ENCODE measurements at regions not wholly inside any gene's neighbourhood (a gene's known extent, or its start where the extent isn't known, plus 50 kb on each side); places are given as distances from the start of the nearest gene placed in this dataset.

DNA sequence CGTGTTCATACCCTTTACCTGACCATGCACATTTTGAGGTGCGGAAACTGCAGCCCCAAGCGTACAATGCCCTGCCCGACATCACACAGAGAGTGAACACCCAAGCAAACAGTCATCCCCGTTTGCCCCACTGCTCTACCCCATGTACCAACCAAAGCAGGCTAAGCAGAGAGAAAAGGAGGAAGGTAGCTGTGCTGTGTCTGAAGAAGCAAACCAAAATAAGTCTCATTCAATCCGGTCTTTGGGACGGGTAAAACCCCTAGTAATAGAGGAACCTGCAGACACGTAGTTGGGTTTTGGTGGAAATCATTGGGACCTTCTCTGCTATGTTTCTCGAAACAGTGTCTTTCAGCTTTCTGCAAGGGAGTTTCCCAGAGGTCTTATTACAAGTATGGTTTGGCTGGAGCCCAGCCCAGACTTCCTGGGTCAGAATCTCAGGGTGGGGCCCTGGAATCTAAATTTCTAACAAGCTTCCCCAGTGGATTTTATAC is 164.6 kb upstream of the HES1 start:
- CTCF ChIA-PET, result interaction anchor here (0.8 to 1.2 kb wide), 4 partner anchors 20 to 190 kb away, joined by 3 to 4 read pairs (median 4); no protein-coding TSS in a partner anchor

DNA sequence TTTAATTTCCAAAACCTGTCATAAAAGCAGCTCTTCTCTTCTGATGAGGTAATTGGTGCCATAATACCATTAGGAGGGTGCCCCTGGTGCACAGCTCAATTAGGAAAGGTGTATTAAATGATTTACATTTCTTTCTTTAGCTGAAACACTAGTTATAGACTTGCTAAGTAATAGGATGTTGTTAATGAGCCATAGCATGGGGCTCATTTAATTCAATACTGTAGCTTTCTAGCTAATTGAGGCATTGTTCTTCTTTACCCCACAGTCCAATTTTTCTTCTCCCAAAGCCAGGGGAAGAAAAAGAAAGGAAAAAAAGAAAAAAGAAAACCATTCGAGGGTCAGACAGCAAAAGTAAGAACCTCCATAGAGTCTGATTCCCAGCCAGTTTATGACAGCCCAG is 164.0 kb upstream of the HES1 start:
- POLR2A ChIA-PET, result interaction anchor here (1.1 kb wide), 1 partner anchor 32 kb away, joined by 4 read pairs; no protein-coding TSS in a partner anchor
- TF ChIP-seq, protein P1, sequence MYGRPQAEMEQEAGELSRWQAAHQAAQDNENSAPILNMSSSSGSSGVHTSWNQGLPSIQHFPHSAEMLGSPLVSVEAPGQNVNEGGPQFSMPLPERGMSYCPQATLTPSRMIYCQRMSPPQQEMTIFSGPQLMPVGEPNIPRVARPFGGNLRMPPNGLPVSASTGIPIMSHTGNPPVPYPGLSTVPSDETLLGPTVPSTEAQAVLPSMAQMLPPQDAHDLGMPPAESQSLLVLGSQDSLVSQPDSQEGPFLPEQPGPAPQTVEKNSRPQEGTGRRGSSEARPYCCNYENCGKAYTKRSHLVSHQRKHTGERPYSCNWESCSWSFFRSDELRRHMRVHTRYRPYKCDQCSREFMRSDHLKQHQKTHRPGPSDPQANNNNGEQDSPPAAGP (tag by site-specific recombination; IDR thresholded peaks at IDR 0.05), result peak; percentile 39; the same call in 1 of the 2 replicates
- TF ChIP-seq, protein P2, sequence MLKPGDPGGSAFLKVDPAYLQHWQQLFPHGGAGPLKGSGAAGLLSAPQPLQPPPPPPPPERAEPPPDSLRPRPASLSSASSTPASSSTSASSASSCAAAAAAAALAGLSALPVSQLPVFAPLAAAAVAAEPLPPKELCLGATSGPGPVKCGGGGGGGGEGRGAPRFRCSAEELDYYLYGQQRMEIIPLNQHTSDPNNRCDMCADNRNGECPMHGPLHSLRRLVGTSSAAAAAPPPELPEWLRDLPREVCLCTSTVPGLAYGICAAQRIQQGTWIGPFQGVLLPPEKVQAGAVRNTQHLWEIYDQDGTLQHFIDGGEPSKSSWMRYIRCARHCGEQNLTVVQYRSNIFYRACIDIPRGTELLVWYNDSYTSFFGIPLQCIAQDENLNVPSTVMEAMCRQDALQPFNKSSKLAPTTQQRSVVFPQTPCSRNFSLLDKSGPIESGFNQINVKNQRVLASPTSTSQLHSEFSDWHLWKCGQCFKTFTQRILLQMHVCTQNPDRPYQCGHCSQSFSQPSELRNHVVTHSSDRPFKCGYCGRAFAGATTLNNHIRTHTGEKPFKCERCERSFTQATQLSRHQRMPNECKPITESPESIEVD (tag by site-specific recombination; IDR thresholded peaks at IDR 0.05), result 0 out of 2 replicates have a peak, but pooled peaks have one; percentile 67
- no peak for TF ChIP-seq HOXD13 (CRISPR knock-in tag; IDR thresholded peaks at IDR 0.05; ENCODE audit: borderline replicate concordance)
- TF ChIP-seq, protein P3, sequence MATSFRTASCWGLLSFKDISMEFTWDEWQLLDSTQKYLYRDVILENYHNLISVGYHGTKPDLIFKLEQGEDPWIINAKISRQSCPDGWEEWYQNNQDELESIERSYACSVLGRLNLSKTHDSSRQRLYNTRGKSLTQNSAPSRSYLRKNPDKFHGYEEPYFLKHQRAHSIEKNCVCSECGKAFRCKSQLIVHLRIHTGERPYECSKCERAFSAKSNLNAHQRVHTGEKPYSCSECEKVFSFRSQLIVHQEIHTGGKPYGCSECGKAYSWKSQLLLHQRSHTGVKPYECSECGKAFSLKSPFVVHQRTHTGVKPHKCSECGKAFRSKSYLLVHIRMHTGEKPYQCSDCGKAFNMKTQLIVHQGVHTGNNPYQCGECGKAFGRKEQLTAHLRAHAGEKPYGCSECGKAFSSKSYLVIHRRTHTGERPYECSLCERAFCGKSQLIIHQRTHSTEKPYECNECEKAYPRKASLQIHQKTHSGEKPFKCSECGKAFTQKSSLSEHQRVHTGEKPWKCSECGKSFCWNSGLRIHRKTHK (tag by site-specific recombination; IDR thresholded peaks at IDR 0.05), result no peak
- H3K4me1 ChIP-seq (ENCODE audit: control insufficient read depth, insufficient read depth, low read length), result peaks cover 3% of the 10 kb centered on the region
- no peaks in the 10 kb centered on the region for H3K36me3 ChIP-seq (ENCODE audit: control insufficient read depth in 2 of 2, insufficient read depth in 1 of 2, low read length in 2 of 2)
- no peak overlapping the region for H3K4me3 ChIP-seq (ENCODE audit: low read depth, low read length)
- H3K27ac ChIP-seq (ENCODE audit: extremely low read depth, low read depth, low read length), result no peak overlapping the region
- CTCF ChIA-PET, result interaction anchor here (0.8 to 1.2 kb wide), 4 partner anchors 20 to 191 kb away, joined by 3 to 4 read pairs (median 4); no protein-coding TSS in a partner anchor
- H3K9me3 ChIP-seq (ENCODE audit: control insufficient read depth, insufficient read depth, low read depth, low read length), result no peaks in the 10 kb centered on the region

More for the DNA sequence above, 164.6 kb upstream of the HES1 start:
- Histone ChIP-seq H3K4me3 (ENCODE audit: low read depth, low read length) (no peak overlapping the region), H3K4me1 (ENCODE audit: control insufficient read depth, insufficient read depth, low read length) (peaks cover 3% of the 10 kb centered on the region), H3K9me3 (ENCODE audit: control insufficient read depth, insufficient read depth, low read depth, low read length) (no peaks in the 10 kb centered on the region), H3K36me3 (ENCODE audit: control insufficient read depth in 2 of 2, insufficient read depth in 1 of 2, low read length in 2 of 2) (no peaks in the 10 kb centered on the region), H3K27ac (ENCODE audit: extremely low read depth, low read depth, low read length) (no peak overlapping the region)
- TF ChIP-seq ZNF423 (tag by site-specific recombination; IDR thresholded peaks at IDR 0.05) (no peak), ZNF549 (tag by site-specific recombination; IDR thresholded peaks at IDR 0.05) (no peak), FEZF1 (tag by site-specific recombination; IDR thresholded peaks at IDR 0.05) (no peak), KLF9 (tag by site-specific recombination; IDR thresholded peaks at IDR 0.05; ENCODE audit: low read depth) (no peak), ZNF214 (tag by site-specific recombination; IDR thresholded peaks at IDR 0.05; ENCODE audit: borderline replicate concordance) (no peak), ZSCAN30 (tag by site-specific recombination; IDR thresholded peaks at IDR 0.05) (no peak), GLI2 (tag by site-specific recombination; IDR thresholded peaks at IDR 0.05; ENCODE audit: borderline replicate concordance, low read depth) (no peak), ZNF610 (tag by site-specific recombination; IDR thresholded peaks at IDR 0.05; ENCODE audit: borderline replicate concordance) (no peak), ZNF555 (tag by site-specific recombination; conservative IDR thresholded peaks at IDR 0.05) (no peak)
- TF ChIP-seq, protein P4, sequence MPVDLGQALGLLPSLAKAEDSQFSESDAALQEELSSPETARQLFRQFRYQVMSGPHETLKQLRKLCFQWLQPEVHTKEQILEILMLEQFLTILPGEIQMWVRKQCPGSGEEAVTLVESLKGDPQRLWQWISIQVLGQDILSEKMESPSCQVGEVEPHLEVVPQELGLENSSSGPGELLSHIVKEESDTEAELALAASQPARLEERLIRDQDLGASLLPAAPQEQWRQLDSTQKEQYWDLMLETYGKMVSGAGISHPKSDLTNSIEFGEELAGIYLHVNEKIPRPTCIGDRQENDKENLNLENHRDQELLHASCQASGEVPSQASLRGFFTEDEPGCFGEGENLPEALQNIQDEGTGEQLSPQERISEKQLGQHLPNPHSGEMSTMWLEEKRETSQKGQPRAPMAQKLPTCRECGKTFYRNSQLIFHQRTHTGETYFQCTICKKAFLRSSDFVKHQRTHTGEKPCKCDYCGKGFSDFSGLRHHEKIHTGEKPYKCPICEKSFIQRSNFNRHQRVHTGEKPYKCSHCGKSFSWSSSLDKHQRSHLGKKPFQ (tag by site-specific recombination; IDR thresholded peaks at IDR 0.05), result no peak
- TF ChIP-seq, protein P5, sequence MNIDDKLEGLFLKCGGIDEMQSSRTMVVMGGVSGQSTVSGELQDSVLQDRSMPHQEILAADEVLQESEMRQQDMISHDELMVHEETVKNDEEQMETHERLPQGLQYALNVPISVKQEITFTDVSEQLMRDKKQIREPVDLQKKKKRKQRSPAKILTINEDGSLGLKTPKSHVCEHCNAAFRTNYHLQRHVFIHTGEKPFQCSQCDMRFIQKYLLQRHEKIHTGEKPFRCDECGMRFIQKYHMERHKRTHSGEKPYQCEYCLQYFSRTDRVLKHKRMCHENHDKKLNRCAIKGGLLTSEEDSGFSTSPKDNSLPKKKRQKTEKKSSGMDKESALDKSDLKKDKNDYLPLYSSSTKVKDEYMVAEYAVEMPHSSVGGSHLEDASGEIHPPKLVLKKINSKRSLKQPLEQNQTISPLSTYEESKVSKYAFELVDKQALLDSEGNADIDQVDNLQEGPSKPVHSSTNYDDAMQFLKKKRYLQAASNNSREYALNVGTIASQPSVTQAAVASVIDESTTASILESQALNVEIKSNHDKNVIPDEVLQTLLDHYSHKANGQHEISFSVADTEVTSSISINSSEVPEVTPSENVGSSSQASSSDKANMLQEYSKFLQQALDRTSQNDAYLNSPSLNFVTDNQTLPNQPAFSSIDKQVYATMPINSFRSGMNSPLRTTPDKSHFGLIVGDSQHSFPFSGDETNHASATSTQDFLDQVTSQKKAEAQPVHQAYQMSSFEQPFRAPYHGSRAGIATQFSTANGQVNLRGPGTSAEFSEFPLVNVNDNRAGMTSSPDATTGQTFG (tag by site-specific recombination; IDR thresholded peaks at IDR 0.05; ENCODE audit: borderline replicate concordance), result no peak
- POLR2A ChIA-PET, result interaction anchor here (1.1 kb wide), 1 partner anchor 32 kb away, joined by 4 read pairs; no protein-coding TSS in a partner anchor

Data from HEK293 (cell line).